Upper lobe of left lung (tissue), 6 donors: ENCODE measurements at regions not wholly inside any gene's neighbourhood (a gene's known extent, or its start where the extent isn't known, plus 50 kb on each side); places are given as distances from the start of the nearest gene placed in this dataset.

Experiments
- ATAC-seq, 2 donors: fragments of 200-7000 bp; cut with Tn5 transposase; one replicate each; pipeline ENCODE4 v1.9.1; 2022; ENCODE audit warnings: mild to moderate bottlenecking in 2 of 2, moderate library complexity in 2 of 2; ENCODE audit not compliant: low FRiP score in 2 of 2
- DNase-seq, 2 donors: peaks; one replicate each; pipeline ENCODE4 v3.0.0-alpha.2; 2019 to 2020
- H3K27ac ChIP-seq, 4 donors: fragments of 200-600 bp; sonication (generic); one replicate each; pipeline ENCODE4 v1.5.1; 2016 to 2019
- H3K27me3 ChIP-seq, 4 donors: fragments of 200-600 bp; sonication (generic); one replicate each; pipeline ENCODE4 v1.5.1; 2017 to 2019
- H3K36me3 ChIP-seq, 4 donors: fragments of 200-600 bp; sonication (generic); one replicate each; pipeline ENCODE4 v1.5.1; 2016 to 2019
- H3K4me1 ChIP-seq, 4 donors: fragments of 200-600 bp; sonication (generic); one replicate each; pipeline ENCODE4 v1.5.1; 2018 to 2019
- H3K4me3 ChIP-seq, 4 donors: fragments of 200-600 bp; sonication (generic); one replicate each; pipeline ENCODE4 v1.5.1; 2017 to 2019; ENCODE audit warnings: mild to moderate bottlenecking in 2 of 4, moderate library complexity in 1 of 4
- H3K9me3 ChIP-seq, 4 donors: fragments of 200-600 bp; sonication (generic); one replicate each; pipeline ENCODE4 v1.5.1; 2018 to 2019
- CTCF ChIP-seq, 6 experiments: fragments of 450-650 bp in 4 of 6; fragments of 200-600 bp in 2 of 6; sonication (generic) in 2 of 6; IDR thresholded peaks; one replicate each; pipeline ENCODE4 v1.5.1; 2016 to 2019; ENCODE audit warnings: antibody characterized with exemption in 6 of 6
- EP300 ChIP-seq, 4 donors: sonication (generic); formaldehyde crosslinking; IDR thresholded peaks; one replicate each; pipeline ENCODE4 v1.5.1; 2017; ENCODE audit warnings: antibody characterized with exemption in 4 of 4, control low read depth in 2 of 4
- POLR2A ChIP-seq, 4 donors: fragments of 450-650 bp; IDR thresholded peaks; one replicate each; pipeline ENCODE4 v1.5.1; 2016 to 2017; ENCODE audit warnings: antibody characterized with exemption in 4 of 4, mild to moderate bottlenecking in 2 of 4
- POLR2AphosphoS5 ChIP-seq, 2 donors: sonication (generic); formaldehyde crosslinking; IDR thresholded peaks; one replicate each; pipeline ENCODE4 v1.5.1; 2017; ENCODE audit warnings: antibody characterized with exemption in 2 of 2
- WGBS, 2 donors: methylation state at CpG; one replicate each; pipeline ENCODE4 v1.1.5; 2017 to 2018; 5-methylcytosine and 5-hydroxymethylcytosine counted together
- small RNA-seq, 4 donors: library from RNA; depleted of rRNA; stranded (forward); fragments of <200 nt; gene quantifications; one replicate each; pipeline ENCODE3, GENCODE V24; 2016
- donor health status: DM: no; HTN: no; CAD: no; lungs with moderate emphysema.
- donor health status: DM: no; HTN: yes; CAD: no; lungs with severe emphysema.

GRCh38 chr4:65747386-65747785 is 77.1 kb upstream of the EPHA5 start:
- H3K36me3 ChIP-seq: no peaks in the 10 kb centered on the region
- WGBS, 2 donors: 4 to 41% methylated on average over 2 of the region's 2 CpGs
- H3K27me3 ChIP-seq: no peaks in the 10 kb centered on the region
- DNase-seq (no peak), ATAC-seq (no peak)
- TF ChIP-seq POLR2AphosphoS5 (IDR thresholded peaks at IDR 0.05): no peak
- no peak for TF ChIP-seq CTCF (IDR thresholded peaks at IDR 0.05)
- no peak for TF ChIP-seq POLR2A (IDR thresholded peaks at IDR 0.05)
- TF ChIP-seq EP300 (IDR thresholded peaks at IDR 0.05): no peak
- H3K27ac ChIP-seq: no peak overlapping the region
- no peak overlapping the region for H3K4me3 ChIP-seq
- H3K9me3 ChIP-seq: no peaks in the 10 kb centered on the region
- no peaks in the 10 kb centered on the region for H3K4me1 ChIP-seq

- H3K9me3 ChIP-seq: no peaks in the 10 kb centered on the region
- H3K27me3 ChIP-seq: no peaks in the 10 kb centered on the region
- no peaks in the 10 kb centered on the region for H3K36me3 ChIP-seq
- 73 to 74% methylated on average over 2 of the region's 2 CpGs for WGBS, 2 donors
- no peak overlapping the region for H3K4me3 ChIP-seq
- no peaks in the 10 kb centered on the region for H3K4me1 ChIP-seq
- DNase-seq (no peak), ATAC-seq (no peak)
- TF ChIP-seq EP300 (IDR thresholded peaks at IDR 0.05) (no peak), CTCF (IDR thresholded peaks at IDR 0.05) (no peak), POLR2AphosphoS5 (IDR thresholded peaks at IDR 0.05) (no peak), POLR2A (IDR thresholded peaks at IDR 0.05) (no peak)
- no peak overlapping the region for H3K27ac ChIP-seq
Measured at GRCh38 chr4:65738134-65738533, 67.8 kb upstream of the EPHA5 start.

GRCh38 chr4:65737672-65738071 is 67.4 kb upstream of the EPHA5 start:
- Histone ChIP-seq H3K9me3 (no peaks in the 10 kb centered on the region), H3K4me1 (no peaks in the 10 kb centered on the region), H3K27ac (no peak overlapping the region), H3K4me3 (no peak overlapping the region), H3K27me3 (no peaks in the 10 kb centered on the region), H3K36me3 (no peaks in the 10 kb centered on the region)
- DNase-seq (no peak), ATAC-seq (no peak)
- whole genome bisulfite sequencing, 2 donors: 52 to 66% methylated on average over 4 of the region's 4 CpGs
- TF ChIP-seq POLR2AphosphoS5 (IDR thresholded peaks at IDR 0.05): no peak
- no peak for TF ChIP-seq EP300 (IDR thresholded peaks at IDR 0.05)
- TF ChIP-seq POLR2A (IDR thresholded peaks at IDR 0.05): no peak
- no peak for TF ChIP-seq CTCF (IDR thresholded peaks at IDR 0.05)

GRCh38 chr4:65724973-65725372 is 54.7 kb upstream of the EPHA5 start:
- H3K27ac ChIP-seq: no peak overlapping the region
- TF ChIP-seq POLR2A (IDR thresholded peaks at IDR 0.05) (no peak), EP300 (IDR thresholded peaks at IDR 0.05) (no peak), CTCF (IDR thresholded peaks at IDR 0.05) (no peak), POLR2AphosphoS5 (IDR thresholded peaks at IDR 0.05) (no peak)

More at GRCh38 chr4:65724973-65725372, 54.7 kb upstream of the EPHA5 start:
- H3K27me3 ChIP-seq: no peaks in the 10 kb centered on the region
- peak in 1 of 2 donors; percentile 21 for DNase-seq
- no peak for ATAC-seq
- H3K4me1 ChIP-seq: no peaks in the 10 kb centered on the region
- H3K4me3 ChIP-seq: no peak overlapping the region
- no peaks in the 10 kb centered on the region for H3K9me3 ChIP-seq
- WGBS, 2 donors: 71% methylated on average over 5 of the region's 5 CpGs; no CpG with 5 or more reads in 1 of the 2 donors
- no peaks in the 10 kb centered on the region for H3K36me3 ChIP-seq

Small RNA genes lying in the stretch of these regions (small RNA-seq; reads per million reads assigned to genes)
- gene MIR1269A (0 to 0.57 (median 0.10) reads per million in 4 donors), gene RNU2-40P (0 reads per million in 4 donors), gene RNU6-699P (0 reads per million in 4 donors)
